Stimulated activated naive CD8-positive, alpha-beta T cell treated with anti-CD3 and anti-CD28 coated beads, Interleukin-15, amount 100 ng/mL, for 72 hours (primary cell): ENCODE measurements at regions not wholly inside any gene's neighbourhood (a gene's known extent, or its start where the extent isn't known, plus 50 kb on each side); places are given as distances from the start of the nearest gene placed in this dataset.

ENCODE experiments used
- ATAC-seq: fragments of 150-1000 bp; cut with Tn5 transposase; 2 replicates; pipeline ENCODE4 v1.10.0; 2021; ENCODE audit warnings: mild to moderate bottlenecking, moderate library complexity
- DNase-seq, 2 donors: peaks; one replicate each; pipeline ENCODE4 v3.0.0; 2021 to 2022
- H3K27ac Mint-ChIP-seq, 2 donors: one replicate each; pipeline ENCODE4 v1.8.0; 2022; ENCODE audit warnings: mild to moderate bottlenecking in 2 of 2, mixed read lengths in 2 of 2, moderate library complexity in 2 of 2
- H3K27me3 Mint-ChIP-seq: one replicate; pipeline ENCODE4 v1.8.0; 2022; ENCODE audit warnings: mixed read lengths
- H3K4me1 Mint-ChIP-seq: one replicate; pipeline ENCODE4 v1.8.0; 2022; ENCODE audit warnings: mild to moderate bottlenecking, mixed read lengths
- H3K4me3 Mint-ChIP-seq, 2 donors: one replicate each; pipeline ENCODE4 v1.8.0; 2022; ENCODE audit warnings: mild to moderate bottlenecking in 2 of 2, mixed read lengths in 2 of 2, moderate library complexity in 1 of 2
- H3K9me3 Mint-ChIP-seq, 2 donors: one replicate each; pipeline ENCODE4 v1.8.0; 2022; ENCODE audit warnings: mixed read lengths in 2 of 2

DNA sequence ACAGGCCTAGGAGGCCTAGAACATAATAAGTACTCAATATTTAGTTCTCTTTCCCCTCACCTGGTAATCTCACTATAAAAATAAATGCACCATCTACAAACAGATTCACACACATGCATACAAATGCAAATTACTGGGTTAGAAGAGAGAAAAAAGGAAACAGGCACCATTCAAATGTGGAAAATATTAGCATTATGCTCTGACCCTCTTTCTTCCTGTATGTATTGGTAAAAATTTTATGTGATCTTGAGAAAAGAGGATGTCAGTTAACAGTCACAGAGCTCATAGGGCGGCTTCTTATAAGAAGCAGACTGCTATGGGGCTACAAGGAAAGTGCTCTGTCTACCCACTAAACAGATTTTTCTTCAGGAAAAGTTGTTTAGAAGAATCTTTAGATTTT lies 565.4 kb downstream of the LMO4 start:
- Mint-ChIP-seq H3K4me3 (no peak overlapping the region), H3K9me3 (no peaks in the 10 kb centered on the region), H3K4me1 (no peaks in the 10 kb centered on the region), H3K27me3 (no peaks in the 10 kb centered on the region), H3K27ac (no peak overlapping the region)
- DNase-seq = no peak
- ATAC-seq = no peak

DNA sequence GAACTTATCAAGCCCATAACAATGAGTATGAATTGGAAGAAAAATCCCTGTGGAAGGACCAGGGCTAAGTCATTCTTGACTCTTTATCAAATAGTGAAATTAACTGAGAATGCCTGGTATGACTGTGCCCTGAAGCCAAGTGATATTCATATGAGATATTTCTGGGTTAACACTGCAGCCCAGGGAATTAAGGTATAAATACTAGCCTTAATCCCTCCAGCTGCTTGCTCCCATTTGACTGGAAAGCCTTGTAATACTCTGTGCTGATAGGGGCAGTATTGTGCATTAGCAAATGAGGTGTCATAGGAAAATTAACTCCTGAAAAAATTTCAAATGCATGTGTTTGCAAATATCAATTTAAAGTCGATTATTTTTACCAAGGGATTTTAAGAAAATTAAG lies 568.8 kb downstream of the LMO4 start:
- no peak overlapping the region for H3K27ac Mint-ChIP-seq
- no peaks in the 10 kb centered on the region for H3K27me3 Mint-ChIP-seq
- ATAC-seq (no peak), DNase-seq (no peak)
- no peaks in the 10 kb centered on the region for H3K4me1 Mint-ChIP-seq
- no peaks in the 10 kb centered on the region for H3K9me3 Mint-ChIP-seq
- no peak overlapping the region for H3K4me3 Mint-ChIP-seq

DNA sequence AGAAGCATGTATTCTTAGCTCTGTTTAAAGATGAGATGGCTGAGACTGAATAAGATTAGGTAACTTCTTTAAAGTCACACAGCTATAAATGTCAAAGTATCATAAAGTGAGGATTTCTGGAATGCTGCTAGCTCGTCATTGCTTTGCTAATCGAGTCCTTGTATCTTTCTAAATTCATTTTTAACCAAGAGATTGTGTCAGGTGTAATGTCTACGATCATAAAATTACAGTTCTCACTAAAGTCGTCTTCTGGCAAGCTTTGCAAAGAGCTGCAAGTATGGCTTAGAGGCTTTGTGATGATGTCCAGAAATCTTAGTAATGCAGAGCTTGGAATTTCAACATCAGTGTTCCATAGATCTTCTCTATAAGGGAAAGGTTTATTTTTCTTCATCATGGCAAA lies 569.8 kb downstream of the LMO4 start:
- H3K9me3 Mint-ChIP-seq = no peaks in the 10 kb centered on the region
- H3K4me1 Mint-ChIP-seq = peaks cover 6% of the 10 kb centered on the region
- ATAC-seq = no peak
- no peak overlapping the region for H3K4me3 Mint-ChIP-seq
- peaks cover 7% of the 10 kb centered on the region for H3K27me3 Mint-ChIP-seq
- H3K27ac Mint-ChIP-seq = no peak overlapping the region
- DNase-seq = no peak

DNA sequence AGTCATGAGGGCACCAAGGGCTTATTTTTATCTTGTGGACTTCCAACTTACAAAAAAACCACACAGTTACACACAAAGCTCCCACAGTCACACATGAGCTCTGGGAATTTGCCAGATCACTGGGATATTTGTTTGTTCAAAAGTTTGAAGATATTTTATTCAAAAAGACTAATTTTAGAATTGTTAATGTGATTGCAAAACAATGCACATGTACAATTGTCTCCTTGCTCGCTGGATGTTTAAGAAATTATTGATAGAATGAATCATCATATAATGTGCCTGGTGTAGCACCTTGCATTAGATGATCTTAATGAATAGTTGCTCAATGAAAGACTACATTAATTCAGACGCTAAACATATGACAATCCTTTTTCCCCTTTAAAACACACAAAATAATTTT lies 570.3 kb downstream of the LMO4 start:
- DNase-seq = no peak
- peaks cover 8% of the 10 kb centered on the region for H3K27me3 Mint-ChIP-seq
- H3K9me3 Mint-ChIP-seq = no peaks in the 10 kb centered on the region
- ATAC-seq = no peak
- H3K4me3 Mint-ChIP-seq = no peak overlapping the region
- H3K4me1 Mint-ChIP-seq = peaks cover 6% of the 10 kb centered on the region
- H3K27ac Mint-ChIP-seq = no peak overlapping the region

DNA sequence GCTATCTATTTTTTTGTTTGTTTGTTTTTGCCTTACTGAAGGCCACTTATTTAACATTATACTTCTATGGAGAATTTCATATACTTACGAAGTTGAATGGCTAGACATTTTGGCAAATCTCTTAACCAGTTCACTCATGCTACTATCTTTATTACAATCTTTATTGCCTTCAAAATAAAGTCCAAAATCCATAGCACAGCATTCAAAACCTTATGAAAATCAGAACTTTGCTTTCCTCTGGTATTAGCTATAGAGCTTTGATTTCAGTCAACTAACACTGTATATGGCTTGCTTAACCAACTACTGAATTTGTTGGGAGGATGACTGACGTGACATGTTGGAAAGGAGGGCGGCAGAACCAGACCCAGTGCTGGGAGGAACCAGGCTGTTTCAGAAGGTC lies 571.1 kb downstream of the LMO4 start:
- H3K4me1 Mint-ChIP-seq = peaks cover 6% of the 10 kb centered on the region
- H3K27ac Mint-ChIP-seq = no peak overlapping the region
- peaks cover 8% of the 10 kb centered on the region for H3K27me3 Mint-ChIP-seq
- ATAC-seq (no peak), DNase-seq (no peak)
- H3K4me3 Mint-ChIP-seq = no peak overlapping the region
- no peaks in the 10 kb centered on the region for H3K9me3 Mint-ChIP-seq

DNA sequence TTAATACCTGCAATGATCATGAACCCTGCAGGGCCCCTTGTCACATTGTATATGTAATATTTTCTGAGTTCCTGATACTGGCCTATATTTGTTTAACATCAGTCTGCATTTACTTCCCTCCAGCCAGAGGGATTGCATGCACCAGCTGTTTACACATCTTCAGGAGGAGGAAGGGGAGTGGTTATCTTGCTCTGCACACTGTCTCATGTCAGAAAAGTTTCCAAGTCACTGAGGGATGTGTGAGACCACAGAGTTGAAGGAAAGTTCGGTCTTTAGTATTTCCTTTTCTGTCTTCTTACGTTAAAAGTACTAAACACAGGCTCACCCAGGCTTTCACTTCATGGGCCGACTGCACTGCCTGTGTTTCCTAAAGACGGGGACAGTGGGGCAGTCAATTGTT lies 574.1 kb downstream of the LMO4 start:
- peaks cover 6% of the 10 kb centered on the region for H3K4me1 Mint-ChIP-seq
- peak overlapping the region; percentile 6 to 9 for H3K27ac Mint-ChIP-seq
- no peak for ATAC-seq
- H3K4me3 Mint-ChIP-seq = no peak overlapping the region
- no peaks in the 10 kb centered on the region for H3K9me3 Mint-ChIP-seq
- peaks cover 8% of the 10 kb centered on the region for H3K27me3 Mint-ChIP-seq
- DNase-seq = no peak

DNA sequence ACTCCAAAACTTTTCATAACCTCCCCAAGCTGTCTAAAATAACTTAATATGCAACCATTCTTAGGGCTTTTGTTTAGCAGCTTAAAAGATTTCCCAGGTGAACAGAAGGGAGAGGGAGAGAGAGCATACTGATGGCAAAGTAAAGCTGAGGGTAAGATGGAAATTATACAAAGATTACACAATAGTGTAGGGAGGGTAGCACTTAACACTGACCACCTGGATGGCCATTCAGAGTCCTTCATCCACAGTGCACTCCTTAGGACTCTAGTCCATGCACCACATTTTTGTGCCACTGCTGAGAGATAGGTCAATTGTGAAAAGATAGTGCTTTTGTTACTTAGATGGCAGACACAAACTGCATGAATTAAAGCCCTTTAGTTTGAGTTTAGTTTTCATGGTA lies 574.6 kb downstream of the LMO4 start:
- H3K4me3 Mint-ChIP-seq = no peak overlapping the region
- ATAC-seq = no peak
- no peak for DNase-seq
- peak overlapping the region; percentile 6 to 9 for H3K27ac Mint-ChIP-seq
- no peaks in the 10 kb centered on the region for H3K9me3 Mint-ChIP-seq
- H3K27me3 Mint-ChIP-seq = peaks cover 8% of the 10 kb centered on the region
- peaks cover 6% of the 10 kb centered on the region for H3K4me1 Mint-ChIP-seq

DNA sequence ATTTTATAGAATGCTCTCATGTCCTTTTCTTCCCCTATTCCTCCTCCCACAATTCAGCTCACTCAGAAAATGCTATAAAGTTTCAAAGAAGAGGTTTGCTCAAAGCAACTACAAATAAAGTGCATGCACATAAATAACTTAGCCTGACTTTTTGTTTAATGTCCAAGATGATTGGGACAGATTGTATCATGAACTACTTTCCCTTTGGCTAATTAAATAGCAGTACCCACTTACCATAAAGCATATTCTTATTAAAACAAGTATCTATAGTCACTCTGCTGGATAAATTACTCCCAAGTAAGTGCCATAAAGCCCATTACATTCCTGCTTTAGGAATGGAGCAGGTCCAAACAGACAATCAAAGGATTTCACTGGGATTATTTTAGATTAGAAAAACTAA lies 576.0 kb downstream of the LMO4 start:
- no peak for ATAC-seq
- no peak for DNase-seq
- H3K27ac Mint-ChIP-seq = no peak overlapping the region
- no peak overlapping the region for H3K4me3 Mint-ChIP-seq
- H3K9me3 Mint-ChIP-seq = no peaks in the 10 kb centered on the region
- H3K4me1 Mint-ChIP-seq = peaks cover 6% of the 10 kb centered on the region
- peaks cover 8% of the 10 kb centered on the region for H3K27me3 Mint-ChIP-seq

DNA sequence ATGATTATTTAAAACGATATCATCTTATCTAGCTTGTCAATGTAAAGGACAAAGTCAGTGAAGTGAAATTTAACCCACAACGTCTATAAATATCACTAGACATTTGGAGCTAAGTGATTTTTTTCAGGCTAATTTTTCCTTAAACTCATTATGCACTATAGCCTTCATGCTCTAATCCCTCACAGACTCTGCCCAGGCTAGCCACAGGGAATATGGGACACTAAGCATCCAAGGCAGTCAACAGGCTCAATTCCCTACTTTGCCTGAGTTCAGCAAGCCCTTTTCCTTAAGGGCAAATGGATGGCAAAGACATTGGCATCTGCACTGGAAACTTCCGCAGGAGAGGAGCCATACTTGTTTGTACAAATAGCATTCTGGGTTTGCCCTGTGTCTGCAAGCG lies 577.0 kb downstream of the LMO4 start:
- H3K27ac Mint-ChIP-seq = no peak overlapping the region
- no peaks in the 10 kb centered on the region for H3K9me3 Mint-ChIP-seq
- peaks cover 8% of the 10 kb centered on the region for H3K27me3 Mint-ChIP-seq
- DNase-seq (no peak), ATAC-seq (no peak)
- no peak overlapping the region for H3K4me3 Mint-ChIP-seq
- peaks cover 6% of the 10 kb centered on the region for H3K4me1 Mint-ChIP-seq

DNA sequence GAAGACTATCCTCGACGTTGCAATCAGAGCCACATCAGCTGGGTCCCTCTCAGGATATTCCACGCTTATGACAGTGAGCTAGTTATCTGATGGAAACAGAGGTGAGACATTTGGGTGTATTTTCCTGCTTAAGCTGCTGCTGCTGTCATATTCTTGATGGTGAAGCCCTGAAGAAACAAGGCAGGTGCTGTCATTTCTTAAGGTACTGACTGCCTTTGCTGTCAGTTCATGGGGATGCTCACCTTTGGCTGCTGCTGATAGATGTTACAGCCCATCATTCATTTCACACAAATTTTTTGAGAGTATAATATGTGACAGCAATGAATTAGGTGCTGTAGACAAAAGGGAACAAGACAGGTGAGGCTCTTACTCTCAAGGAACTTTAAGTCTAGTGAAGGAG lies 577.4 kb downstream of the LMO4 start:
- peaks cover 6% of the 10 kb centered on the region for H3K4me1 Mint-ChIP-seq
- DNase-seq (no peak), ATAC-seq (no peak)
- no peaks in the 10 kb centered on the region for H3K9me3 Mint-ChIP-seq
- H3K27me3 Mint-ChIP-seq = peaks cover 8% of the 10 kb centered on the region
- no peak overlapping the region for H3K4me3 Mint-ChIP-seq
- no peak overlapping the region for H3K27ac Mint-ChIP-seq

DNA sequence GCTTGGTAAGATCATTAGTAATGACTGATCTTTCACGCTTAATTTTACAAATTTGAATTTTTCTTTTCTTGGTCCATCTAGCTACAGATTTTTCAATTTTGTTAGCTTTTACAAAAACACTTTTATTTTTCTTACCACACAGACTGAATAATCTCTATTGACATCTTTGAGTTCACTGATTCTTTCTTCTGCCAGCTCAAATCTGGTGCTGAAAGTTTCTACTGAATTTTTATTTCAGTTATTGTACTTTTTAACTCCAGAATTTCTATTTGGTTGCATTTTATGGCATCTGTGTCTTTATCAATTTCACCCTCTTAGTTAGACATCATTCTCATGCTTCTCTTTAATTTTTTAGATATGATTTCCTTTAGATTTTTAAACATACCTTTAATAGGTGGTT lies 584.7 kb downstream of the LMO4 start:
- Mint-ChIP-seq H3K9me3 (peaks cover 0 to 7% of the 10 kb centered on the region in 2 donors), H3K27me3 (peaks cover 10% of the 10 kb centered on the region), H3K4me3 (no peak overlapping the region), H3K4me1 (no peaks in the 10 kb centered on the region), H3K27ac (no peak overlapping the region)
- no peak for ATAC-seq
- no peak for DNase-seq

DNA sequence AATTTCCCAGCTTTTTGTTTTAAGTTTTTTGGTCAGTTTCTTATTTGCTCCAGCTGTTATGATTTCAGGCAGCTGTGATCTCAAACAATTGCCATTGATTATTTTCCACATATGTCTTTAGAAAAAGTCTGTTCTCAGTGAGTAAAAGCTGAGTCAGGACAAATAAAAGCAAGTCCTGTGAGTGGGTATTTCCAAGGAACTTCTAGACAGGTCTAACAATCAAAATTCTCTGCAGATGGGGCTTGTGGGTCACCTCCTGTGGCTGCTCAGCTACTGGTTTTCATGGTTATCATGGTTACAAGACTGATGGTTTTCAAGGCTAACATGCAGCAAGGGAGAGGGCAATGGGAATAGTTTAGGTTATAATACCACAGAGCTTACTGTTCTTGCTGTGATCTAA lies 585.7 kb downstream of the LMO4 start:
- no peak overlapping the region for H3K4me3 Mint-ChIP-seq
- H3K9me3 Mint-ChIP-seq = peaks cover 0 to 7% of the 10 kb centered on the region in 2 donors
- DNase-seq = no peak
- H3K27ac Mint-ChIP-seq = no peak overlapping the region
- H3K4me1 Mint-ChIP-seq = no peaks in the 10 kb centered on the region
- peaks cover 10% of the 10 kb centered on the region for H3K27me3 Mint-ChIP-seq
- ATAC-seq = no peak

DNA sequence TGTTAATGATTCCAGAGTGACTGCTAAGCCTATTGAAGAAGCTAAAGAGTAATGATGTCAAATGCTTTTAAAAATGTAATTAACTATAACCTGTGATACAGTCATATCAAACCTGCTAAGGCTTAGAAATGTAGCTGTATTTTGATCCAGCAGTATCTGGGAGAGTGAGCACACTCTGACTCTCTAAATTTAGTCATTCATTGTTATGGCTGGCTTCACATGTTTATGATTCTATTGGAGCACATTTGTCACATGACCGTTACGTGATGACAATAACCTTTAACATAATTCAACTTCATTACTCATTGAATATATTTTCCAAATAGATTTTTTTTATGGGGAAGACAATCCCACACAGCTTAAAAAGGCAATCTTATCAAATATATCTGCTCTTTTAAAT lies 587.1 kb downstream of the LMO4 start:
- no peak overlapping the region for H3K27ac Mint-ChIP-seq
- peaks cover 0 to 7% of the 10 kb centered on the region in 2 donors for H3K9me3 Mint-ChIP-seq
- H3K4me1 Mint-ChIP-seq = no peaks in the 10 kb centered on the region
- DNase-seq = no peak
- H3K27me3 Mint-ChIP-seq = peaks cover 10% of the 10 kb centered on the region
- no peak overlapping the region for H3K4me3 Mint-ChIP-seq
- ATAC-seq = no peak

DNA sequence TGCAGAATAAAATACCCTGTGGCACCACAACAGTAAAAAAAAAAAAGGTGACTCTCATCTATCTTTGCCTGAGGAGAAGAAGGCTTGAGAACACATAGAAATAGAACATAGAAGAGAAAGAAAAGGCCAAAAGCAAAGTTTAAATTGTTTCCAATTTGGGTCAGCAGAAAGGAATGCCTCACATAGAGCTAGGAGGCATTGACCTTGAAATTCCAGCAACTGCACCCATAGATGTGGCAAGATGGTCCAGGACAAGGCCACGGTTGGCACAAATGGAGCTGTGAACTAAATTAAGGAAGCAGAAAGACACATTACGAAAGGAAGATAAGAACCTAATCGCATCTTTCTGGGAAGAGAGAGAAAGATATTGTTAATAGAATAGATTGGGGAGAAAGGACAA lies 588.3 kb downstream of the LMO4 start:
- H3K4me3 Mint-ChIP-seq = no peak overlapping the region
- no peak for ATAC-seq
- H3K27ac Mint-ChIP-seq = no peak overlapping the region
- no peaks in the 10 kb centered on the region for H3K4me1 Mint-ChIP-seq
- no peak for DNase-seq
- H3K27me3 Mint-ChIP-seq = peaks cover 10% of the 10 kb centered on the region
- peaks cover 0 to 7% of the 10 kb centered on the region in 2 donors for H3K9me3 Mint-ChIP-seq

DNA sequence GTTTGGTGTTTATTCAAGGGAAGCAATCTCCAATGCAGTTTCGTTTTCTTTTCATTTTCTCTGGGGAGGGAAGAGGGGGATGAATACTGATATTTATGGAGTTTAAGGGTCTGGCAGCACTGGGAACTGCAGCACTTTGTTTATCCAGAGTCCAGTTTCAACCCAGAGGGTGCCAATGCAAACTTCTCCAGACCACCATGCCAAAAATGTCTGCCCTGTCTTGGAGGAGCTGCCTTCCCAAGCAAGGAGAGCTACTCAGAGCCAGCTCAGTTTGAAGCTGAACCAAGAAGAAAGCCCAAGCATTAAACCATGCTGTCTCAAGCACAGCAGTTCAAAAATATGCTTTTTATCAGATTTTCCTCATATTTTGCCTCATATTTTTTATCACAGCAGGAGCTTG lies 589.7 kb downstream of the LMO4 start:
- H3K4me3 Mint-ChIP-seq = no peak overlapping the region
- peaks cover 10% of the 10 kb centered on the region for H3K27me3 Mint-ChIP-seq
- DNase-seq (no peak), ATAC-seq (no peak)
- H3K9me3 Mint-ChIP-seq = peaks cover 0 to 7% of the 10 kb centered on the region in 2 donors
- H3K4me1 Mint-ChIP-seq = no peaks in the 10 kb centered on the region
- no peak overlapping the region for H3K27ac Mint-ChIP-seq

DNA sequence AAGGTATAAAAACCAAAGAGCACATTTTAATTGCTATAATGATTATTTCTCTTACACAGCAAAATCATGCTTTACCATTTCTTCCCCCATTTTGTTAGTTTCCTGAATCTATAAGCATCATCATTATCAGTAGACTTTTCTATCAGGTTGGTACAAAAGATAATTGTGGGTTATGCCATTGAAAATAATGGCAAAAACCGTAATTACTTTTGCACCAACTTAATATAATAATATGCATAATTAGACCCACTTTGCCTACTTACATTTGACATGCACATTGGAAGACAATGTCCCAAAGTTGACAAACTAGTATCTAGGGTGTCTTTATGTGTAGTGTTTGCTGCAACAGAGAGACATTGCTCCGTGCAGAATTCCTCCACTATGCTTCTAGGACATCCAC lies 594.2 kb downstream of the LMO4 start:
- Mint-ChIP-seq H3K4me3 (no peak overlapping the region), H3K27ac (no peak overlapping the region), H3K4me1 (no peaks in the 10 kb centered on the region), H3K9me3 (no peaks in the 10 kb centered on the region), H3K27me3 (no peaks in the 10 kb centered on the region)
- DNase-seq (no peak), ATAC-seq (no peak)

DNA sequence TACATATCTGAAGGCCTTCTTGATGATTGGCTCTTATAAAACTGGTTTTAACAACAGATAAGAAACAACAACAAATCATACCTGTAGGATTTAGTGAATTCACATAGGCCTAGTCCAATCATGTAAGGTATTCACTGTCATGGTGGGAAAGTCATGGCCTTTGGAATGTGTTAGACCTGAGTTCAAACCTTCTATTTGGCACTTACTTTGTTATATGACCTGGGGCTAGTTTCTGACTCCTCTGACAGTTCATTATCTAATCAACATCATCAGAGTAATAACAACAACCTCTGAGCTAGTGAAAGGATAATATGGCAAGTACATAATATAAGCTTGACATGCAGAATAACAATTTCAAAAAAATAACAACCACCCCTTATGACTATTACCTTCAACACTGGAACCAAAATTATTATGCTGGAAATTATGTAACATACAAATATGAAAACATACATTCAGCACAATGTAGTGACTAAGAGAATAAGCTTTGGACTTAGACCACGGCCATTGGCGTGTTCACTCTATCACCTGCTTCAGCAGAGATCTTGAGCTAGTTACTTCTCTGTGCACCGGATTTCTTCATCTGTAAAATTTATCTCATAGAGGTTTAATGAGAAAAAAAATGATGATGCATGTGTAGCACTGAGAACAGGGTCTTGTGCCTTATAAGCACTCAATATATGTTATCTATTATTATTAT lies 597.6 kb downstream of the LMO4 start:
- ATAC-seq (no peak), DNase-seq (no peak)
- H3K27me3 Mint-ChIP-seq = no peaks in the 10 kb centered on the region
- no peaks in the 10 kb centered on the region for H3K4me1 Mint-ChIP-seq
- H3K4me3 Mint-ChIP-seq = no peak overlapping the region
- peaks cover 5 to 10% of the 10 kb centered on the region in 2 donors for H3K9me3 Mint-ChIP-seq
- H3K27ac Mint-ChIP-seq = no peak overlapping the region
